Activated T-helper 9 cell treated with anti-CD3 and anti-CD28 coated beads, Interleukin-2, amount 50 U/mL, for 16 hours (primary cell): ENCODE measurements at regions not wholly inside any gene's neighbourhood (a gene's known extent, or its start where the extent isn't known, plus 50 kb on each side); places are given as distances from the start of the nearest gene placed in this dataset.

Experiments
- DNase-seq: peaks from one replicate; pipeline ENCODE4 v3.0.0-alpha.2; 2020; ENCODE audit warnings: low read depth

DNA sequence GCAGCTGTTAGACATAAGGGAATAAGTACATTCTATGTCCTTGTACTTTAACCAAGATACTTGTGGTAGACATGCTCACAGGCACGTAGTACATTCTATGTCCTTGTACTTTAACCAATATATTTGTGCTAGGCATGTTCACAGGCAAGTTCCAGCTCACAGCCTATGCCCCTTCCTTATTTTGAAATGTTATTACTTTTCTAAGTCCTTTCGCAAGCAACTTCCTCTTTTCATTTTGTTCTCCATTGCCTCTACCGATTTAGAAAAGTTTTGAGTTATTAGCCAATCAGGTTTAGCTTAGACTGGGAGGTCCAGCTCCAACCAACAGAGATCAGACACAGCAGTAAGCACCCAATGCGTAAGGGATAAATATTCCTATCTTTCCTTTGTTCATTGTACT, 60.1 kb upstream of the NUDT7 start:
- DNase-seq: no peak

DNA sequence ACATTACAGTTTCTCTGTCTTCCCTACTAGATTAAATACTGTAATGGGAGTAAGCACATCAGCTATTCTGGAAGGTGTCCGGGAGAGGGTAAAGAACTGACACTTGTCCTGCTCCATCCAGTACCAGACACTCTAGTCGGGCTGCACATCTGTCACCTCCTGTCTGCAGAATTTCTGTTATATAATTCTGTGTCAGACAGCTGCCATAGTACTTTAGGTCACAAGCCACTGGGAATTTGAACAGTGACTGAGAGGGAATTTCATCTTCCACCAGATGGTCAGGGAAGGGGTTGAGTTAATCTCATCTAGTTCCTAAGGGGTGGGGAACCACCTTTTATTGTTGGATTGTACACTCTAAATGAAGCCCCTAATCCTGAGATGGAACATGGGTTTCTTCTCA, 58.6 kb upstream of the NUDT7 start:
- no peak for DNase-seq

DNA sequence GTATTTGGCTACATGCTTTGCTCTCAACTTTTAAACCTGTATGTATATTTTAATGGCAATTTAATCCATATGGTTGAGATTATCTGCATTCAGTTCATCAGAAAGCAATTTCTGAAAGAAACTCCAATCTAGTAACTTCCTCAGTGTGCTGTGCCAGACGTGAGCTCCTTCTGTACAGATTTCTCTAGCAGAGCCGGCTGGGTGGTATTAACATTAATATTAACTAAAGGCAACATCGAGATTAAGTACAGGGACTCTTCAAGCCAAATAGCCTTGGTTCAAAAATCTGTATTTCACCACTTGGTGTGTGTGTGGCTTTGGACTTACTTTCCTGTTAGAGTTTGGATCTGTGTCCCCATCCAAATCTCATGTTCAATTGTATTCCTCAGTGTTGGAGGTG, 55.5 kb upstream of the NUDT7 start:
- DNase-seq: no peak

DNA sequence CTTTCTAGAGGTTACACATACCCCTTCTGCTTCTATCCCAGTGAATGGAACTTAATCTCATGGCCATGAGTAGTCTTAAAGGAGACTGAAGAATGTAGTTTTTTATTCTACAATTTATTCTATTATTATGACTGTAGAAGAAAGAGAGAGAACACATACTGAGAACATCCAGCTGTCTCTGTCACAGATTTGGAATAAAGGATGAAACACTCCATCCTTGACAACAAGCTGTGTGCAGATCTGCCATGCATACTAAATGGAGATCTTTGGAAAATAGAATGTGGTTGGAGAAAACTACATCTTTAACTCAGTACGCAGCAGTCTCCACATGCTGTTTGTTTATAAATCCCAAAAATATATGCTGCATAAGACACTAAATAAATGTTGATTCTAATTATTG, 54.1 kb upstream of the NUDT7 start:
- no peak for DNase-seq

DNA sequence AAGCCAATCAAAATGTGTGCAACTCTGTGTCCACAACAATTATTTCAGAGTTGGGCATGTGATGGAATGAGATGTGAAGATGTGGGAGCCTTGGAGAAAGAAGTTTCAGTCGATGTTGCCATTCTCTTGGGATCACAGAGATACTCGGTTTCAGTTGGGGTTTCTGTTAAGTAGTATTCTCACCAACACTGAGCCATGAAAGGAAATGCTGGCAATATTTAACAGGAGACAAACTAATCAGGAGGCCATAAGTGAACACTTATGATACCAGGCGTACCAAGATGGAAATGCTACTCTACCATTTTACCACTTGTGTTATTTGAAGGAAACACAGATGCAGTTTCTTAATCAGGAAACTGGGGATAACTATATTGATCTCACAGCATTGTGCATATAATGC, 53.3 kb upstream of the NUDT7 start:
- no peak for DNase-seq
